Dendritic cell treated with granulocyte-macrophage colony-stimulating factor and Interleukin-4, amounts not matched to agents 40 ng/mL and 50 ng/mL, for 4 days (primary cell): ENCODE measurements at regions not wholly inside any gene's neighbourhood (a gene's known extent, or its start where the extent isn't known, plus 50 kb on each side); places are given as distances from the start of the nearest gene placed in this dataset.
"Not testable (repeated sequence)": the region's sequence is repeated elsewhere in the genome, so short reads cannot be mapped to it uniquely, and the experiment has no call there.

Source experiments
- H3K27ac Mint-ChIP-seq: one replicate; pipeline ENCODE4 v1.8.0; 2022; ENCODE audit warnings: mild to moderate bottlenecking, mixed read lengths
- H3K27me3 Mint-ChIP-seq: one replicate; pipeline ENCODE4 v1.8.0; 2022; ENCODE audit warnings: mild to moderate bottlenecking, mixed read lengths
- H3K36me3 Mint-ChIP-seq: one replicate; pipeline ENCODE4 v1.8.0; 2022; ENCODE audit warnings: low read depth, mixed read lengths
- H3K4me1 Mint-ChIP-seq: one replicate; pipeline ENCODE4 v1.8.0; 2022; ENCODE audit warnings: low read depth, mixed read lengths
- H3K4me3 Mint-ChIP-seq: one replicate; pipeline ENCODE4 v1.8.0; 2022; ENCODE audit warnings: mild to moderate bottlenecking, moderate library complexity, mixed read lengths
- H3K9me3 Mint-ChIP-seq: one replicate; pipeline ENCODE4 v1.8.0; 2022; ENCODE audit warnings: mixed read lengths
- intact Hi-C: fragments of 100-400 bp; cut with micrococcal nuclease; formaldehyde crosslinking; loops from one replicate; pipeline ENCODE4 v1.15.0; 2022

DNA sequence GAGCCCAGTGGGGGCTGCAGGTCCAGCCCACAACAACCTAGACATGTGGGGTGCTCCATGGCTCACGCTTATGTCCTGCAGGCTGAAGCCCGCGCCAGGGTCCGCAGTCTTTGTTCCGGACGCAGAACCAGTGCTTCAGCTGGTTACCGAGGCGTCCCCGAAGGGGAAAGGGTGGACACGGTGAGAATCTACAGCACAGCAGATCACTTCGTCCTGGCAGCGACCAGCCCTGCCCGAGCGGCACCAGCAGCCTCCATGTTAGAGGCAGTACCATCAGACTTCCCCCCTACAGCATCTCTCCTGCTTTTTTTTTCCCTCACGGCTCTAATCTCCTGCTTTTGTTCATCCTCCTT, 1736.4 kb downstream of the TP53TG3F start:
- Mint-ChIP-seq H3K27me3 (no peaks in the 10 kb centered on the region), H3K4me3 (no peak overlapping the region), H3K9me3 (peaks cover 74% of the 10 kb centered on the region), H3K4me1 (no peaks in the 10 kb centered on the region), H3K27ac (no peak overlapping the region), H3K36me3 (no peaks in the 10 kb centered on the region)
- intact Hi-C loops = no loop called here

DNA sequence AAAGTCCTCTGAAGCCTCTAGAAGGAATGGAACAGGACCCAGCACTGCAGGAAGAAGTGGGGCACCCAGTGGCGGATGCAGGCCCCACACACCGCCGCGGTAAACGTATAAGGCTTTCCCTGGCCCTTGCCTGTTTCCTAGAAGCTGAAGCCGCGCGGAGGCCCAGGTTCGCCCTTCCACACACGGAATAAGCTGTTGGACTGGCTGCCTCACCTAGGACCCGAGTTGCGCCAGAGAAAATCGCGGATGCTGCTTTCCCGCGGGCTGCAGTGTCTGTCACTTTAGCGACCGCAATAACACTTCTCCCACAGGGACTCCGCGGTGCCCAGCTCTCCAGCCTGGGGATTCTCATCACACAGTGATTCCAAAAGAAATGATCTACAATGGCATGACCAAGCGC, 1736.9 kb downstream of the TP53TG3F start:
- H3K27me3 Mint-ChIP-seq = no peaks in the 10 kb centered on the region
- no peak overlapping the region for H3K27ac Mint-ChIP-seq
- no peaks in the 10 kb centered on the region for H3K4me1 Mint-ChIP-seq
- peaks cover 79% of the 10 kb centered on the region for H3K9me3 Mint-ChIP-seq
- H3K36me3 Mint-ChIP-seq = no peaks in the 10 kb centered on the region
- intact Hi-C loops = no loop called here
- H3K4me3 Mint-ChIP-seq = no peak overlapping the region

DNA sequence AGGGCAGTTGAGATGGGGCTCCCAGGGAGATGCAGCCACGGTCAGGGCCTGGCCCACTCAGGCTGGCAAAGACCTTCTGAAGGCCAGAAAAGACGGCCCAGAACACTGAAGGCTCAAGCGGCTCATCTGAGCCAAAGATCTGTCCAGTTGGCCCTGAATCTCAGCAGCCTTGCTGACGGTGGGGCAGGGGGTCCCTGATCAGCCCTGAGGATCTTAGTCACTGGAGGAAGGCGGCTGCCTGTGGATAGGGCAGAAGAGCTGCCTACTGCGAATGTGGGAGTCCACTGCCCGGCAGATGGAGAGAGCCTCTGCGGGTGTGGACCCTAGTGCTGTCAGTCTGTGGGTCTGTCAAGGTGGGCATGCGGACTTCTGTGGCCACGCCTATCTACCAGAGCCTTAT, 1738.2 kb downstream of the TP53TG3F start:
- no peak overlapping the region for H3K27ac Mint-ChIP-seq

DNA sequence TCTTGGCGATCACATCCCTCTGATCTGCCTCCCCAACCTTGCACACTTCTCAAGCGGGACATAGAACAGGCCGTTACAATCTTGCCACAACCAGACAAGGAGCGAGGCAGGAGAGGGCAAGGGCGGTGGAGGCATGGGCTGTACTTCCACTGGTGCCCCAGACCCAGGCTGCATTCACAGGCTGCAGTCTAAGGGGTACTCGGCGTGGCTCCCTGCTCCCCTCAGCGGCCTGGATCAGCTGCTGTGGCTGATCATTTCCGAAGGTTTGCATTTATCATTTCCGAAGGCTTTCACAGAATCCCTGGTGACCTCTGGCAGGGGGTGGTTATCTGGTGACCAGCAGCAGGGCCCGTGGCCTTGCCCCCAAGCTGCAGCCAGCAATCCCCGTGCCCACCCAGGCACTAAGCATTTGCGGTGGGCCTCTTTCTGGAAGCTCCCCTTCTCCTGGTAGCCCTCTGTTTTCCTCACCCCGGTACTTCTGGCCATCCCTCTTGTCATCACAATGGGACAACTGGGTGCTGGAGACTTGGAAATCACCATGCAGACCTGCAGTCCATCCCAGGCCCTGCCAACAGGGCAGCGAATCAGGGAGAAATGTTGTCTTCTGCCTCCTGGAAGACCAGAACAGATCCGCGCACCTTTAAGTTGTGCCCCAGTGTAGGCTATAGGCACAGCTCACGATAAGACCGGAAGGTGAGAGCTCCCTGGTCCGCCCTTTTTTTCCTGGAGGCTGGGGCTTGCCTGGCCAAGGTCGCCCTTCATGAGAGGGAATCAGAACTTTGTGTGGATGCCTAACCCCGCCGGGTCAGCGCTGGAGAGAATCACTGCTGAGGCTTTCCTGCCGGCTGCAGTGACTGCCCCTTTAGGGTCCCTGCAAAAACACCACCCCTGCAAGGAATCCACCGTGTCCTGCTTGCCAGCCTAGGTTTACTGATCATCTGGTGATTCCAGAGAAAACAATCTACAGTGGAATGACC, 1739.1 kb downstream of the TP53TG3F start:
- Mint-ChIP-seq H3K9me3 (peaks cover 95% of the 10 kb centered on the region), H3K36me3 (no peaks in the 10 kb centered on the region), H3K27me3 (no peaks in the 10 kb centered on the region), H3K4me1 (no peaks in the 10 kb centered on the region), H3K27ac (no peak overlapping the region), H3K4me3 (no peak overlapping the region)
- intact Hi-C loops = no loop called here

More for the DNA sequence above, 1738.2 kb downstream of the TP53TG3F start:
- Mint-ChIP-seq H3K9me3 (peaks cover 91% of the 10 kb centered on the region), H3K4me3 (no peak overlapping the region), H3K4me1 (no peaks in the 10 kb centered on the region), H3K36me3 (no peaks in the 10 kb centered on the region), H3K27me3 (no peaks in the 10 kb centered on the region)
- intact Hi-C loops = no loop called here

DNA sequence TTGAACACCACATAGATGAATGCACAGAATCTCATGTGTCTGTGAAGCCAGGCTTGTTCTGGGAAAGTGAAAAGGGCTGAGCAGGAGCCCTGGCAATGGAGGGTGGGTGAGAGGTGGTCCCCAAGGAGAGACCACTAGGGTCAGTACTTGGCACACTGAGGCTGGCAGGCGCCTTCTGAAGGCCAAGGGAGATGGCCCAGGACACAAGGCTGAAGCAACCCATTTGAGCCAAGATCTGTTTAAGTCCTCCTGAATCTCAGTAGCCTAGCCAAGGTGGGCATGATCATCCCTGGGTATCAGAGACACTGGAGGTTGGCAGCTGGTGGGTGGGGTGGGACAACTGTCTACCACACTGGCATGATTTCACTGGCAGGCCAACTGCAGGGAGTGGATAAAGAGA, 1741.2 kb downstream of the TP53TG3F start:
- intact Hi-C loops = no loop called here
- Mint-ChIP-seq H3K9me3 (peaks cover 81% of the 10 kb centered on the region), H3K36me3 (no peaks in the 10 kb centered on the region), H3K4me3 (no peak overlapping the region), H3K4me1 (no peaks in the 10 kb centered on the region), H3K27ac (no peak overlapping the region), H3K27me3 (no peaks in the 10 kb centered on the region)

DNA sequence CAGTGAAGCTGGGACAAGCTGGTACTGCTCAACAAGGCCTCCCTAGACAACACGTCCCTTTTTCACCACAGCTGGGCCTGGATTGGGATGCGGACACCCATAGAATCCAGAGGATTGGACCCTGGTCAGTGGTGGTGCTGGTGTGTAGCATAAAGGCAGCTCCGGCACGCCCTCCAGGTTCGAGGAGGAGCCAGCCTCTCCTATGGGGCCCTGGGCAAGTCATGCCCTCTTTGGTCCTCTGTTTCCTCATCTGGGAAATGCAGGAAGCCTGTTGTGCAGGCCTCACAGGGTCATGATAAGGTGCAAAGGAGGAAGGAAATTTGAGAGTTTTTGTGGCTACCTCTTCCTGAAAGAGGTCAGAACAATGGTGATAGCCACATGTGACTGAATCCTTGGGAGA, 1741.7 kb downstream of the TP53TG3F start:
- Mint-ChIP-seq H3K27me3 (no peaks in the 10 kb centered on the region), H3K36me3 (no peaks in the 10 kb centered on the region), H3K4me3 (no peak overlapping the region), H3K9me3 (peaks cover 81% of the 10 kb centered on the region), H3K27ac (no peak overlapping the region), H3K4me1 (no peaks in the 10 kb centered on the region)
- intact Hi-C loops = no loop called here

- intact Hi-C loops = no loop called here
- H3K9me3 Mint-ChIP-seq = peaks cover 79% of the 10 kb centered on the region
- H3K4me1 Mint-ChIP-seq = no peaks in the 10 kb centered on the region
- no peak overlapping the region for H3K4me3 Mint-ChIP-seq
- no peaks in the 10 kb centered on the region for H3K27me3 Mint-ChIP-seq
- no peak overlapping the region for H3K27ac Mint-ChIP-seq
- H3K36me3 Mint-ChIP-seq = no peaks in the 10 kb centered on the region
Measured at GRCh38 chr16:35203636-35204035, 1744.2 kb downstream of the TP53TG3F start.

DNA sequence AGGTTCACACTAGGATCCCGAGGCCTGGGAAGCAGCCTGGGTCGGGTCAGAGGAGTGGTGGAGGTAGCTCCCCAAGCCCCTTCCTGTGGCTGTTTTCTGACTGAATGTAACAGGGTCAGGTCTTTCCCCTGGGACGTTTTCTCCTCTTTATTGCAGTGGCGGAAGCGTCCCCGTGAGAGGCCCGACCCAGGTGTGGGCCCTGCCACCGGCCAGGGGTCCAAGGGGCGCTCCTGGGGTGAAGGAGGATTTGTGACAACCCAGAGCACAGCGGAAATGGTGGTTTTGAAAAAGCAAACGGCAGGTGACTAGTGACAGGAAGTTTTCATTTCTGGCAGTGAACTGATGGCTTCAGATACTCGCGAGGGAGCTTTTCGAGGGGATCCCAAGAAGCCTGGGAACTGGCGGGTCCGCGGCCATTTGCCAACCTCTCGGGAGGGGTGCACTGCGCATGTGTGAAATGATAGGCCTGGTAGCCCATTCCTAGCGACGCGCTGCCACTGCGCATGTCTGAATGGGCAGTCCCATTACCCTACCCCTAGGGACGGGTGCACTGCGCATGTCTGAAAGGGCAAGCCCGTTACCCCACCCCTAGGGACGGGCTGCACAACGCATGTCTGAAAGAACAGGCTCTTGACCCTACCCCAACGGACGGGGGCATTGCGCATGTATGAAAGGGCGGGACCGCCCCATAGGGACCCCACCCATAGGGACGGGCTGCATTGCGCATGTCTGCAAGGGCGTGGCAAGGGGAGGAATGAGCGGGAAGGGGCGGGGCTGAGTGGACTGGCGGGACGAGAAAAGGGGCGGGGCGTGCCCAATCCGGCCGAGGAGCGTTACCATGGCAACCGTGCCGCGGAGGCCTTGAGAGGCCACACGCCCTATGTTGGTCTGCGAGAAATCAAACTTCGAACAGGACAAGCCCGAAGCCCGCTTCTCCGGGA, 1747.9 kb downstream of the TP53TG3F start:
- Mint-ChIP-seq H3K4me3 (no peak overlapping the region), H3K4me1 (no peaks in the 10 kb centered on the region)

GRCh38 chr16:35208001-35208935, 1748.9 kb downstream of the TP53TG3F start:
- no peak overlapping the region for H3K4me3 Mint-ChIP-seq
- no peak overlapping the region for H3K27ac Mint-ChIP-seq
- no peaks in the 10 kb centered on the region for H3K27me3 Mint-ChIP-seq

More for the DNA sequence above, 1747.9 kb downstream of the TP53TG3F start:
- intact Hi-C loops = no loop called here
- Mint-ChIP-seq H3K9me3 (peaks cover 66% of the 10 kb centered on the region), H3K27ac (no peak overlapping the region), H3K36me3 (no peaks in the 10 kb centered on the region), H3K27me3 (no peaks in the 10 kb centered on the region)

DNA sequence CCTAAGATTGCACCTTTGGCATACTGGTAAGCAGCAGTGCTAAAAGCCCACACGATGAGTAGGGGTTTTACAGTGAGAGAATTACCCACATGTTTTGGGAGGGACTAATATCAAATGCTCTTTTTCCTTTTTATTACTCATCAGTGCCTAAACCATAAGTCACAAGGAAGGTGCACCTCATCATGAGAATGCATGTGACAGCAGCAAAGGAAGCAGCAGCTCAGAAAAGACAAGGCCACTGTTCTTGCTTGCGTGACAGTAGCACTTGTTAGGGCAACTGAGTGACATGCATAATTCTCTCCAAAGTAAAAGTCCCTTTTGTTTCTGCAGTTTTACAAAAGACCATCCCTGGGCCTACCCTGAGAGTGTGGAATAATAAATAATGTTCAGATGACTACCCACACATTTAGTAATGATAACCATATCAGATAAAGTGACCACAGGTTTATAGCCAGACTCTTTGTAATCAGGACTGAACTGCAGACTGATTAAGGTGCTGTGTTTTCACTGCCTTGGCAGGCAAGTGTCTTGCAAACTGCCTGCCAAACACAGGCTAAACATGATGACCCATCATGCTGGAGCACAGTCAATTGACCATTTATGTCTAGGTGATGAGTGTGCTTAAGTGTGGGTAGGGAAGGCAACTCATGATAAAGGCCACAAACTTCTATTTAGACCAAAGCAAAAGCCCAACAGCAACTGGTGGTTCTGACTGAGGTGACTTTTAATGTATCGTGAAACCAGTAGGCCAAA, 1751.4 kb downstream of the TP53TG3F start:
- peaks cover 54% of the 10 kb centered on the region for H3K9me3 Mint-ChIP-seq
- H3K36me3 Mint-ChIP-seq = no peaks in the 10 kb centered on the region
- no peaks in the 10 kb centered on the region for H3K27me3 Mint-ChIP-seq
- intact Hi-C loops = no loop called here
- no peaks in the 10 kb centered on the region for H3K4me1 Mint-ChIP-seq
- H3K4me3 Mint-ChIP-seq = no peak overlapping the region
- H3K27ac Mint-ChIP-seq = no peak overlapping the region

More at GRCh38 chr16:35208001-35208935, 1748.9 kb downstream of the TP53TG3F start:
- no peaks in the 10 kb centered on the region for H3K36me3 Mint-ChIP-seq
- no peaks in the 10 kb centered on the region for H3K4me1 Mint-ChIP-seq
- H3K9me3 Mint-ChIP-seq = peaks cover 59% of the 10 kb centered on the region
- intact Hi-C loops = no loop called here

DNA sequence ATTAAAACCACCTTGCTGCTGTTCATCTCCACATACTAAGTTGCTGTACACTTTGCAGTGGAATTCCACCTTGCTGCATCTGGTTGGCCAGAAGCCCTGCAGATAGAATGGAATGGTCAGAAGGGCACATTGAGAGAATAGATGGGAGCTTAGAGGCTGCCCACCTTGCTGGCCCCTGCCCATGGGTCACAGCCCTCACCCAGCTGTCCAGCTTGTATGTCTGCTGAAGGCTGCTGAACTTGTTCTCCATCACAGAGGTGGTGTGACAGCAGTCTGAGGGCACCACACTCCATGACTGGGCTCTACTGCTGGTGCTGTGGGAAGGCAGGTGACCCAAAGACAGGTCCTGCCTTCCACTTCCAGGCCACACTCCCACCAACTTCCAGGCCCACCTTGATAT, 1755.4 kb downstream of the TP53TG3F start:
- intact Hi-C loops = no loop called here
- Mint-ChIP-seq H3K36me3 (no peaks in the 10 kb centered on the region), H3K4me1 (no peaks in the 10 kb centered on the region), H3K27ac (no peak overlapping the region), H3K27me3 (no peaks in the 10 kb centered on the region), H3K9me3 (peaks cover 53% of the 10 kb centered on the region), H3K4me3 (no peak overlapping the region)

DNA sequence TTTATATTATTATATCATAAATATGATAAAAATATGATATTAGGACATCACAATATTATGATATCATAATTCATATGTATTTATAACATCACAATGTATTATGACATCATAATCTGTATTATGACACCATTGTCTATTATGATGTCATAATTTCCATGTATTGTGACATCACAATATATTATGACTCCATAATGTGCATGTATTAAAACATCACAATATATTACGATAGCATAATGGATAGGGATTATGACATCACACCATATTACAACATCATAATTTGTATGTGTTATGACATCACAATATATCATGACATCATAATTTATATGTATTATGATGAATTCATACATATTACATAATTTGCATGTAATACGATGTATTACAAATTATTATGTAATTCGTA, 1755.9 kb downstream of the TP53TG3F start:
- no peak overlapping the region for H3K27ac Mint-ChIP-seq
- no peaks in the 10 kb centered on the region for H3K4me1 Mint-ChIP-seq
- no peaks in the 10 kb centered on the region for H3K36me3 Mint-ChIP-seq
- peaks cover 53% of the 10 kb centered on the region for H3K9me3 Mint-ChIP-seq
- H3K4me3 Mint-ChIP-seq = no peak overlapping the region
- intact Hi-C loops = no loop called here
- no peaks in the 10 kb centered on the region for H3K27me3 Mint-ChIP-seq

DNA sequence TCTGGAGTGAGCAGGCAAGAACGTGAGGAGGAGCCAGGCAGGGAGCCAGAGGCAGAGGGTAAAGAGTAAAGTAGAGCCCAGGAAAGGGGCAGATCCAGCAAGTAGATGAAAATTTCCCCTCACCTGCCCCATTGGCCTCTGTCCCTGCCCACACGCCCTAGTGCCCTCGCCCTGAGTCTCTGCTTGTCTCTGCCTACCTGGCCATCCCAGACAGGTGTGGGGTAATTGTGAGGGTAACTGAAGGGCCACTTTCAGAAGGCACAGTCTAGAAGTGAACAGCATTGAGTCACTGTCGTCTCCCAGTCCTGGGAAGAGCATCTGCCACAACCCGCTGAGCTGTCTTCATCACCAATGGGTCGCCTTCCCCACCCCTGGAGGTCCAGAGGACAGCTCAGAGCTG, 1756.8 kb downstream of the TP53TG3F start:
- H3K27ac Mint-ChIP-seq, H3K36me3 Mint-ChIP-seq, H3K4me1 Mint-ChIP-seq, H3K4me3 Mint-ChIP-seq, intact Hi-C loops, H3K27me3 Mint-ChIP-seq: not testable (repeated sequence)
- peaks cover 50% of the 10 kb centered on the region for H3K9me3 Mint-ChIP-seq
